Brain microvascular endothelial cell (primary cell): ENCODE measurements at regions not wholly inside any gene's neighbourhood (a gene's known extent, or its start where the extent isn't known, plus 50 kb on each side); places are given as distances from the start of the nearest gene placed in this dataset.

Source experiments
- DNase-seq: peaks from one replicate; pipeline ENCODE4 v3.0.0-alpha.2; 2020
- H3K27ac ChIP-seq: fragments of 250-450 bp; sonication (Bioruptor Pico); 2 replicates; pipeline ENCODE4 v1.5.1; 2020; ENCODE audit warnings: mild to moderate bottlenecking, moderate library complexity
- H3K27me3 ChIP-seq: fragments of 250-450 bp; sonication (Bioruptor Pico); replicated peaks from 2 replicates; pipeline ENCODE4 v1.5.1; 2020; ENCODE audit warnings: mild to moderate bottlenecking
- H3K36me3 ChIP-seq: fragments of 250-450 bp; sonication (Bioruptor Pico); replicated peaks from 2 replicates; pipeline ENCODE4 v1.5.1; 2020; ENCODE audit warnings: mild to moderate bottlenecking
- H3K4me3 ChIP-seq: 2 replicates; pipeline ENCODE4 v1.5.1; 2011; ENCODE audit warnings: low read depth, mild to moderate bottlenecking, control low read depth, low read length, moderate library complexity
- in situ Hi-C: cut with HindIII; loops from 2 replicates; pipeline ENCODE4 v1.10.0; 2017; ENCODE audit warnings: low sequenced_read_pairs, low pct_ligation_motif_present
- TF ChIP-seq, protein P1 (sequence below): IDR thresholded peaks from 2 replicates; pipeline ENCODE4 v1.5.1; 2011; ENCODE audit warnings: low read depth, mild to moderate bottlenecking, moderate library complexity, low read length, control low read depth, inconsistent platforms; ENCODE audit errors: missing control alignments

DNA sequence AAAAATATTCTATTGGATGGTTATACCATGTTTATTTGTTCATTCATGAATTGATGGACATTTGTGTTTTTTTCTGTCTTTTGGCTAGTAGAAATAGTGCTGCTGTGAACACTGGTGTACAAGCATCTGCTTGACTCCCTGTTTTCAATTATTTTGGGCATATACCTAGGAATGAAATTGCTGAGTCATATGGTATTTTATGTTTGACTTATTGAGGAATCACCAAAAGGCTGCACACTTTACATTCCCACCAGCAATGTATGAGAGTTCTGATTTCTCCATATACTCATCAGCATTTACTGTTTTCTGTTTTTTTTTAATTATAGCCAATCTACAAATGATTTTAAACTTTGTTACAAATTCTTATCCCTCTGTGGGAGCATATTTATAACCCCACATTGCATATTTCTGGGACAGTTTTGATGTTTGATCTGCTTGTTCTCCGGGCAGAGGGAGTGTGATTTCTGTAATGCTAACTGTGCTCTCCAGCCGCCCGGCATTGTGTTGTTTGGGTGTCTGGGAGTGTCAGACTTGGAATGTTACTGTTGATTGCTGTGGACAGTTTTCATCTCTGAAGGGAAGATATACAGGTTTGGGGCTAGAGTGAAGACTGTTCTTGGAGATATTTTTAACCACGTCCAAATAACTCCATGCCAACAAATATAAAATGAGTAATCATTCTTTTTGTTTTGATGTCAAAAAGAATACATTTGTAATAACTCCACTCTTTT lies 60.5 kb upstream of the PGRMC2 start:
- in situ Hi-C loops: no loop called here
- TF ChIP-seq, protein P1, sequence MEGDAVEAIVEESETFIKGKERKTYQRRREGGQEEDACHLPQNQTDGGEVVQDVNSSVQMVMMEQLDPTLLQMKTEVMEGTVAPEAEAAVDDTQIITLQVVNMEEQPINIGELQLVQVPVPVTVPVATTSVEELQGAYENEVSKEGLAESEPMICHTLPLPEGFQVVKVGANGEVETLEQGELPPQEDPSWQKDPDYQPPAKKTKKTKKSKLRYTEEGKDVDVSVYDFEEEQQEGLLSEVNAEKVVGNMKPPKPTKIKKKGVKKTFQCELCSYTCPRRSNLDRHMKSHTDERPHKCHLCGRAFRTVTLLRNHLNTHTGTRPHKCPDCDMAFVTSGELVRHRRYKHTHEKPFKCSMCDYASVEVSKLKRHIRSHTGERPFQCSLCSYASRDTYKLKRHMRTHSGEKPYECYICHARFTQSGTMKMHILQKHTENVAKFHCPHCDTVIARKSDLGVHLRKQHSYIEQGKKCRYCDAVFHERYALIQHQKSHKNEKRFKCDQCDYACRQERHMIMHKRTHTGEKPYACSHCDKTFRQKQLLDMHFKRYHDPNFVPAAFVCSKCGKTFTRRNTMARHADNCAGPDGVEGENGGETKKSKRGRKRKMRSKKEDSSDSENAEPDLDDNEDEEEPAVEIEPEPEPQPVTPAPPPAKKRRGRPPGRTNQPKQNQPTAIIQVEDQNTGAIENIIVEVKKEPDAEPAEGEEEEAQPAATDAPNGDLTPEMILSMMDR: no peak
- H3K27me3 ChIP-seq: no peaks in the 10 kb centered on the region
- H3K4me3 ChIP-seq: no peak overlapping the region
- peak; percentile 42 for DNase-seq
- peak overlapping the region; percentile 71 for H3K27ac ChIP-seq
- H3K36me3 ChIP-seq: no peaks in the 10 kb centered on the region

DNA sequence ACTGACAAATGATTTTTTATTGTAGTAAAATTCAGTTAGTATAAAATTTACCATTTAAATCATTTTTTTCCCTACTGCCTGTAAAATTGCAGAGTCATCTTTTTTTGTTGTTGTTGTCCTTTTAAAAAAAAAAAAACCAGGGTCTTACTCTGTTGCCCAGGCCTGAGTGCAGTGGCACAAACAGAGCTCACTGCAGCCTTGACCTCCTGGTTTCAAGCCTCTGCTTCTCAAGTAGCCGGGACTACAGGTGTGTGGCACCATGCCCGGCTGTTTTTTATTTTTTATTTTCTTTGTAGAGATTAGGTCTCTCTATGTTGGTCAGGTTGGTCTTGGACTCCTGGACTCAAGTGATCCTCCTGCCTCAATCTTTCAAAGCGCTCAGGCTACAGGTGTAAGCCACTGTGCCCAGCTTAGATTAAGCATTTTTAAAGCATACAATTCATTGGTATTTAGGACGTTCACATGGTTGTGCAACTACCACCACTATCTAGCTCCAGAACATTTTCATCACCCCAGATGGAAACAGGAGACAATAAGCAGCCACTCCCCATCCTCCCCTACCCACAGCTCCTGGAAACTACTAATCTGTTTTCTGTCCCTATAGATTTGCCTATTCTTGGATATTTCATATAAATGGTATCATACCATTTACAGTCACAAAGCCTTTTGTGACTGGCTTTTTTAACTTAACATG lies 59.7 kb upstream of the PGRMC2 start:
- Histone ChIP-seq H3K27me3 (no peaks in the 10 kb centered on the region), H3K36me3 (no peaks in the 10 kb centered on the region), H3K27ac (peak overlapping the region; percentile 71), H3K4me3 (no peak overlapping the region)
- TF ChIP-seq, protein P1: no peak
- in situ Hi-C loops: no loop called here
- no peak for DNase-seq

DNA sequence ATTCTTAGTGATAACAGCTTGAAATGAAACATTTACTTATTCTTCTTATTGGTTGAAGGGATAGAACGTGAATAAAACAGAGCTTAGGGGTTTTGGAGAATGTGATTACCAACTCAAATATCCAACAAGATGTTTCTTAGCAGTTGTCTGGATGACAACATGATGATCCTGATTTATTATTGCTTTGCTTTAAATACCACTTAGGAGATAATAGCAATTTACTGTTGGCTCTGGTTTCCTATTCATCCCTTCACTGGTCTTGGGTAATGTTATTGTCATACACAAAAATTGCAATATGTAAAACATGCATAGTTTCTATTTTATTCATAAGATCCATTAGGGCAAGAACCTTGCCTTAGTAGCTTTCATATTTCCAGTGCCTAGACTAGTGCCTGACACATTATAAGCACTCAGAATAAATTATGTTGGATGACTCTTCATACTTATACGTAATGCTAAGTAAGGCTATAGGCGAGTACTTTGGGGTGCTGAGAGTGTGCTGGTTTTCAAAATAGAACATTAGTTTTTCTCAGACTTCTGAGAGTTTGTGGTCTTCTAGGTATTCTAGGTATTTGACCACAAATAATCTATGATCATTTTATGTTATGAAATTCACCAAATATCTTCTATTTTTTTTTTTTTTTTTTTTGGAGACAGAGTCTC lies 58.6 kb upstream of the PGRMC2 start:
- no peaks in the 10 kb centered on the region for H3K36me3 ChIP-seq
- H3K4me3 ChIP-seq: no peak overlapping the region
- no peak for DNase-seq
- H3K27ac ChIP-seq: no peak overlapping the region
- TF ChIP-seq, protein P1: no peak
- in situ Hi-C loops: no loop called here
- H3K27me3 ChIP-seq: no peaks in the 10 kb centered on the region

DNA sequence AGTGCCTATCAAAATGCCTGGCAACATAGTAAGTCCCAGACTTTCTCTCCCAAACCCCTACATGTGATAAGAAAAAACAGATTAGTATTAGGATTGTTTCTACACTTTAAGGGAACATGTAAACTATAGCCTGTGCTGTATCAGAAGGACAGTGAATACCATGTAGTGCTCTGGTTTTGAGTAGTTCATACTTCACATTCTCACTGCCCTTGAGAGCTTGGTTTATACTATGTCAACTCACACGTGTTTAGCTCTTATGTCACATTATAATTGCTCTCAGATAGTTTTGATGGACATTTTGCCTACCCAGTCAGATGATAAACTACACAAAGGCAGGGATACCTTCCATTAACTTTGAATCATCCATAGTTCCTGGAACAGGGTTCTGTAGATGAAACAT lies 58.0 kb upstream of the PGRMC2 start:
- in situ Hi-C loops: no loop called here
- no peak overlapping the region for H3K4me3 ChIP-seq
- DNase-seq: no peak
- no peak overlapping the region for H3K27ac ChIP-seq
- no peaks in the 10 kb centered on the region for H3K36me3 ChIP-seq
- H3K27me3 ChIP-seq: no peaks in the 10 kb centered on the region
- TF ChIP-seq, protein P1: no peak

DNA sequence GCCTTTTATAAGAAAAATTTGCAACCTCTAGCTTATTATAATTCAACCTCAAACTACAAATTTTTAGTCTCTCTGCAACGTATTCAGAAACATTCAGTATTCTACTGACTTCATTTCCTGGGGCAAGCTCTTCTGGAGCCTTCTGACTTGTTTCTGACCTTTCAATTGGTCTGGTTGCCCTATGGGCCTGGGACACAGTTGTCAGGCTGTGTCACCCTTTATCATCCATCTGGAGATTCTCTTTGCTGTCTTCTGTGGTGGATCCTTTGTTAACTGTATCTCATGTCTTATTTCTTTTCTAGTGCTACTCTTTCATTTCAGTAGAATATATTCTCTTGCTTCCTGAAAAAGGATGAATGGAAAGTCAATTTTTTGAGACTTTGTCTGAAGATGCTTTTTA lies 55.1 kb upstream of the PGRMC2 start:
- Histone ChIP-seq H3K27me3 (no peaks in the 10 kb centered on the region), H3K4me3 (no peak overlapping the region), H3K36me3 (no peaks in the 10 kb centered on the region), H3K27ac (no peak overlapping the region)
- TF ChIP-seq, protein P1: no peak
- in situ Hi-C loops: no loop called here
- DNase-seq: no peak
